ENCODE measurements at regions not wholly inside any gene's neighbourhood (a gene's known extent, or its start where the extent isn't known, plus 50 kb on each side); places are given as distances from the start of the nearest gene placed in this dataset.

GRCh38 chr13:55439450-55439849 is 1701.3 kb upstream of the PRR20A start:
- DNase-seq (ENCODE audit: low read depth in 2 of 2): no peak

GRCh38 chr13:55440465-55441085 is 1700.1 kb upstream of the PRR20A start:
- no peak for DNase-seq (ENCODE audit: low read depth in 2 of 2)

DNA sequence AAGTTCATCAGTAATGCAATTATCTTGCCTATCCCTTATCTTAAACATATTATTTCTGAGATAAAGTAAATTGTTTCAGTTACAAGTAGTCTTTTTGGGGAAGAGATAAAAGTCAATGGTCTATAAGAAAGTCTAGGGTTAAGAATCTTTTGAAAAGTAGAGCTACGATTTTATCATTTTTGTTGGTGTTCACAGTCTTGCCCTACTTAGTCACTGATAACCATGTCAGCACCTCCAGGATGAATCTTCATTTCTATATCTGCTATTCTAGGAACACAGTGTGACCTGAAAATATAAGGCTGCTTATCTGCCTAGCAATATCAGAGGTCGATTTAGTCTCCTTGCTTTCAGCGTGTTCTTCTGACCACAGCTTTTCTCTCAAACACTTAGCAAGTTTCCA is 1676.5 kb upstream of the PRR20A start:
- no peak for DNase-seq (ENCODE audit: low read depth in 2 of 2)

GRCh38 chr13:55467476-55467875 is 1673.2 kb upstream of the PRR20A start:
- DNase-seq (ENCODE audit: low read depth in 2 of 2): no peak

DNA sequence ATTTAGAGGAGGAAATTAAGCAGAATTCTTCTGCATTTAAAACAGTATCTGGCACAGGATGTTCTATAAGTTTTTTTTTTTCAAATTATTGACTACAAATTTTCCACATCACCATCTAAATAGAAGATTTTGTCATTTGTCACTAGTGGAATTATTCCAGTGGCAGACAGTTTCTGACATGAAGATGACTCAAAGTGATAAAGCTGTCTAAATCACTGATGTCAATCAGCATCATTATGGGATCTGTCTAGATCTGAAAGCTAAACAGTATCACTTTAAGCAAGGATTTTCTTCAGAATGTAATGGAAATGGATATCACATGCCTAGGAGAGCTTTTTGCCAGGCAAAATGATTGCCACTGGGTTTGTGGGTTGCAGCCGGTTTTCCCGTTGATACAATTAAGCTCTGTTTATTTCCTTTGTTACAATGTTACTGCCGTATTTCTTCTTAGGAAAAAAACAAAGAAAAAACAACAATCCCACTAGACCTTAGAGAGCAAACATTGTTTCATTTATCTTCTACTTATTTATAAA is 1657.0 kb upstream of the PRR20A start:
- DNase-seq (ENCODE audit: low read depth in 2 of 2): no peak

GRCh38 chr13:55493297-55493696 is 1647.4 kb upstream of the PRR20A start:
- no peak for DNase-seq (ENCODE audit: low read depth in 2 of 2)

DNA sequence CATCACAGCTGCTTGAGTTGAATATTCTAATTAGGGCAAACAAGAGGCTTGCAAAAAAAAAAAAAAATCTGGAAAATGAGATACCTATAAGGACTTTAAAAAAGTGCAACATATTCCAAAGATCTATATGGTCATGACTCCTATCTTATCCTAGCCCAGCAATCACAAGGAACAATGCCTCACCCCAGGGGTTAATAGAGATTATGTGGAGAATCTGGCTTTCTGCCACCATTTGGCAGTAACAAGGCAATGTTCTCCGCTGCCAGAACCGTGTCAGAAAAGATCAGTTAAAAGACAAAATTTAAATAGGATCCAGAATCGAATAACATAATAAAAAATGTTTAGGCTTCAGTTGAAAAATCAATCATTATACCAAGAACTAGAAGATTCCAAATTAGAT is 1643.2 kb upstream of the PRR20A start:
- no peak for DNase-seq (ENCODE audit: low read depth in 2 of 2)

DNA sequence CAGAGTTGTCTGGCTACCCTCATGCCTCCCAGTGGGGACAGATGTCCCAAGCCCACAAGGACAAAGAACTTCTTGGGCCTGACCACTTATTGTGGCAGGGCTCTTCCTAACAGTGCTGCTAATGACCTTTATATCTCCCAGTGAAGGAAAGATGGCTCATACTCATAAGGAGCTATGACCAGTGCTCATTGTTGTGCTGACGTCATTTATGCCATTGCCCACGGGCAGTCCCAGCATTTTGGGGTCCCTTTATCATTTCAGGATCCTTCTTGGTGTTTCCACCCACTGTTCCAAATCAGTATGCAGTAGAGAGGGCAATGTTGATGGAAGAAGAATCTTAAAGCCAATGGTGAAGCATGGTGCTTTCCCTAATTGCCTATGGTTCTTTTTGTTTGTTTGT is 1640.0 kb upstream of the PRR20A start:
- no peak for DNase-seq (ENCODE audit: low read depth in 2 of 2)

- DNase-seq (ENCODE audit: low read depth in 2 of 2): no peak
Measured at GRCh38 chr13:55516610-55517009, 1624.1 kb upstream of the PRR20A start.

DNA sequence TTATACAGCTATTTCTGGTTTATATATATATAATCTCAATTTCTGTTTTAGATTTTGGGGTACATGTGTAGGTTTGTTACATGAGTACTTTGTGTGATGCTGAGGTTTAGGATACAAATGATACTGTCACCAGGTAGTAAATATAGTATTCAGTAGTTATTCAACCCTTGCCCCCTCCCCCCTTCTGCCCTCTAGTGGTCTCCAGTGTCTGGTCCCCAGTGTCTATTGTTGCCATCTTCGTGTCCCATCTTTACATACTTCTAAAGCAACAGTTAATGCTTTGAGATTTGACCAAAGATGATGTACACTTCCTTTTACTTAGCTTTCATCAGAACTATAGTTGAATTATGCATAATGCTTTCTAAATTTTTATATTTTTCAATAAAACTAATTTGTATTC is 1623.4 kb upstream of the PRR20A start:
- no peak for DNase-seq (ENCODE audit: low read depth in 2 of 2)

GRCh38 chr13:55528434-55528833 is 1612.3 kb upstream of the PRR20A start:
- DNase-seq (ENCODE audit: low read depth in 2 of 2): no peak

GRCh38 chr13:55534306-55534705 is 1606.4 kb upstream of the PRR20A start:
- no peak for DNase-seq (ENCODE audit: low read depth in 2 of 2)

DNA sequence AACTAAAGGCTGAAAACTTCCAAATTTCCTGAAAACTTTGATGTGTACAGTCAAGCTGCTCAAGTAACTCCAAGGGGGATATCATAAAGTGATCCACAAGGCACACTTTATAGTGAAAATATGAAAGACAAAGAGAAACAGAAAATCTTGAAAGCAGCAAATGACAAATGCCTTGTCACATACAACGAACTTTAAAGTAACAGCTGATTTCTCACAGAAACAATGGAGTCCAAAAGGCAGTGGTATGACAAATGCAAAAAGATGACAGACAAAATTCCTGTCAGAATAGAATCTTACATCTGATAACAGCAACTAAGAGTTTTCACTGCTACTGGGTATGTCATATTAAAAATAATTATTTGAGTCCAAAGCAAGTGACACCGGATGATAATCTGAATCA is 1602.3 kb upstream of the PRR20A start:
- DNase-seq (ENCODE audit: low read depth in 2 of 2): no peak

- no peak for DNase-seq (ENCODE audit: low read depth in 2 of 2)
Measured at GRCh38 chr13:55543053-55543452, 1597.7 kb upstream of the PRR20A start.

DNA sequence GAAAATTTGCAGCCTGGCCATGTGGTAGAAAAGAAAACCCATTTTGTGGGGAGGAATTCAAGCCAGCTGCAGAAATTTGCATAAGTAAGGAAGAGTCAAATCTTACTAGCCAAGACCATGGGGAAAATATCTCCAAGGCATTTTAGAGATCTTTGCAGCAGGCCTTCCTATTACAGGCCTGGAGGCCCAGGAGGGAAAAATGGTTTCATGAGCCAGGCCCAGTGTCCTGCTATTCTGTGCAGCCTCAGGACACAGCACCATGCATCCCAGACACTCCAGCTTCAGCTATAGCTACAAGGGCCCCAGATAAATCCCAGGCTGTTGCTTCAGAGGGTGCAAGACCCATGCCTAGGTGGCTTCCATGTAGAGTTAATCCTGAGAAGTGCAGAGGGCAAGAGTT is 1590.1 kb upstream of the PRR20A start:
- no peak for DNase-seq (ENCODE audit: low read depth in 2 of 2)

DNA sequence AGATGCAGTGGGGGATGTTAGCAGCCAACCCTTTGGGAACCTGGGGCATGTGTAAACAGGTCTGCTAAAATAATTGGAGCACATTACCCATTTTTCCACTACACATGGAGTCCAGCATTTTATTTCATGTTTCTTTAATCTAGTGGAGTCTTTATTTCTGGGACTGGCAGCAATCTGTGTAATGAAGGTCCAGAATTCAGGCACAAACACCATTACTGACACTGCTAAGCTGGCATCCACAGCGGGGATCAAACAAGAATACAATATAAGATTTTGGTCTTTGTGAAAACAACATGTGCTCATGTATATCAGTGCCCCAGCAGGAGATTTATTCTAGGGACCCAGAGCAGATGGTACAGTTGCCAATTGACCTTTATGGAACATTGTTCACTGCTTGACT is 1587.0 kb upstream of the PRR20A start:
- DNase-seq (ENCODE audit: low read depth in 2 of 2): no peak

- DNase-seq (ENCODE audit: low read depth in 2 of 2): no peak
Measured at GRCh38 chr13:55554741-55555140, 1586.0 kb upstream of the PRR20A start.

DNA sequence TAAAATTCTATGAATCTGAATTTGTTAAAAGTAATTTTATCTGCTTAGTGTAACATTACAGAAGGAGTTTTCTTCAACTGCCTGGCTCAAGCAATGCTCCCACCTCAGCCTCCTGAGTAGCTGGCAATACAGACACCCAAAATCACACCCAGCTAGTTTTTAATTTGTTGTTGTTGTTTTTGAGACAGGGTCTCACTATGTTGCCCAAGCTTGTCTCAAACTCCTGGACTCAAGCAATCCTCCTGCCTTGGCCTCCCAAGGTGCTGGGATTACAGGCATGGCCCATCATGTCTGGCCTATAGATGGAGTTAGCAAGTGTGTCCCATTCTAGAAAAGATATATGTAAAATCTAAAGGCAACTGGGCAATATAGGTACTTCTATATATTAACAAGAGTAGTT is 1580.4 kb upstream of the PRR20A start:
- no peak for DNase-seq (ENCODE audit: low read depth in 2 of 2)

DNA sequence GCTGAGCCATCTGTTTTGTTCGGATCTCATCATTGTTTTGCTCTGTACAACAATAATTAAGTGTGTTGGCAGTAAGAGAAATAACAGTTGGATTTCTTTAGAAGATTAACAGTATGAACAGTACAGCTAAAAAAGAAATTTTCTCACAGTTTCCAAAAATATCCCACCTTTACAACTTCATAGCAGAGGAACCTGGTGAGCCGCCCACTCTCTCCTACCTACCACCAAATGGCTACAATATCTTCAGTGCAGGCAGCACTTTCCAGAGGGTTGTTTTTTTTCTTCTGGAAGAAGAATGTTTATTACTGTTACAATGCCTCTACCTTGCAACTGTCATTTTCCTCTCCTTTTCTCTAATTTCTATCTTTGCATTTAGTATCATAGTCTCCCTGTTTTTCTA is 1577.5 kb upstream of the PRR20A start:
- DNase-seq (ENCODE audit: low read depth in 2 of 2): no peak

GRCh38 chr13:55566334-55566733 is 1574.4 kb upstream of the PRR20A start:
- no peak for DNase-seq (ENCODE audit: low read depth in 2 of 2)

- no peak for DNase-seq (ENCODE audit: low read depth in 2 of 2)
Measured at GRCh38 chr13:55566779-55567178, 1573.9 kb upstream of the PRR20A start.

GRCh38 chr13:55567721-55568625 is 1572.7 kb upstream of the PRR20A start:
- no peak for DNase-seq (ENCODE audit: low read depth in 2 of 2)

GRCh38 chr13:55569082-55569481 is 1571.6 kb upstream of the PRR20A start:
- no peak for DNase-seq (ENCODE audit: low read depth in 2 of 2)
